CD4-positive, alpha-beta T cell (primary cell): ENCODE measurements at regions not wholly inside any gene's neighbourhood (a gene's known extent, or its start where the extent isn't known, plus 50 kb on each side); places are given as distances from the start of the nearest gene placed in this dataset.
"Not testable (repeated sequence)": the region's sequence is repeated elsewhere in the genome, so short reads cannot be mapped to it uniquely, and the experiment has no call there.

Experiments
- ATAC-seq: fragments of 200-7000 bp; cut with Tn5 transposase; one replicate; pipeline ENCODE4 v1.10.0; 2022; ENCODE audit warnings: mild to moderate bottlenecking; ENCODE audit not compliant: poor library complexity
- CTCF ChIA-PET: fragments of 350-600 bp; sonication (Branson Sonifier 250); formaldehyde crosslinking; loops from one replicate; lab custom pipeline; 2021; ENCODE audit warnings: antibody characterized with exemption, inconsistent platforms; lab: Charles Lee
- POLR2A ChIA-PET: fragments of 350-600 bp; sonication (Branson Sonifier 250); formaldehyde crosslinking; loops from one replicate; lab custom pipeline; 2021; ENCODE audit warnings: antibody characterized with exemption, inconsistent platforms; lab: Charles Lee
- DNase-seq, 14 experiments: peaks; one replicate each; pipeline ENCODE4 v3.0.0-alpha.2; 2013 to 2020; ENCODE audit warnings: mixed read lengths in 2 of 14
- H3K27ac ChIP-seq, 2 donors: one replicate each; pipeline versions ENCODE4 v1.5.1 to v1.7.0; 2013; ENCODE audit warnings: low read length in 2 of 2, low read depth in 1 of 2, mild to moderate bottlenecking in 1 of 2
- H3K27me3 ChIP-seq, 2 experiments: 1 replicate in 1 of 2; 2 replicates in 1 of 2; pipeline versions ENCODE4 v1.6.1 to v1.7.0; 2013; ENCODE audit warnings: low read length in 2 of 2, control low read depth in 1 of 2, mild to moderate bottlenecking in 1 of 2, moderate library complexity in 1 of 2; ENCODE audit not compliant: insufficient read depth in 2 of 2, control insufficient read depth in 1 of 2
- H3K36me3 ChIP-seq: one replicate; pipeline ENCODE4 v1.6.1; 2013; ENCODE audit warnings: low read length, control low read depth; ENCODE audit not compliant: insufficient read depth
- H3K4me1 ChIP-seq: one replicate; pipeline ENCODE4 v1.6.1; 2013; ENCODE audit warnings: low read length, control low read depth; ENCODE audit not compliant: insufficient read depth
- H3K4me3 ChIP-seq: one replicate; pipeline ENCODE4 v1.5.1; 2013; ENCODE audit warnings: mild to moderate bottlenecking, low read length, moderate library complexity
- H3K9me3 ChIP-seq, 2 experiments: 1 replicate in 1 of 2; 2 replicates in 1 of 2; pipeline versions ENCODE4 v1.6.1 to v1.7.0; 2013; ENCODE audit warnings: low read length in 2 of 2, mild to moderate bottlenecking in 2 of 2, control low read depth in 1 of 2, moderate library complexity in 1 of 2; ENCODE audit not compliant: control insufficient read depth in 1 of 2, insufficient read depth in 1 of 2
- H3K27ac Mint-ChIP-seq: one replicate; pipeline ENCODE4 v1.8.0; 2020; ENCODE audit warnings: mixed read lengths
- H3K27me3 Mint-ChIP-seq: one replicate; pipeline ENCODE4 v1.8.0; 2021; ENCODE audit warnings: mixed read lengths
- H3K36me3 Mint-ChIP-seq: one replicate; pipeline ENCODE4 v1.8.0; 2021; ENCODE audit warnings: low read depth, mixed read lengths
- H3K4me1 Mint-ChIP-seq: one replicate; pipeline ENCODE4 v1.8.0; 2021; ENCODE audit warnings: low read depth, mixed read lengths
- H3K4me3 Mint-ChIP-seq: one replicate; pipeline ENCODE4 v1.8.0; 2020; ENCODE audit warnings: mild to moderate bottlenecking, mixed read lengths
- H3K9me3 Mint-ChIP-seq: one replicate; pipeline ENCODE4 v1.8.0; 2020; ENCODE audit warnings: mixed read lengths
- intact Hi-C, 2 experiments: fragments of 100-400 bp; cut with DNase I in 1 of 2; cut with micrococcal nuclease in 1 of 2; formaldehyde crosslinking; loops; one replicate each; pipeline versions ENCODE4 v1.15.1 to v1.9.0; 2023 to 2025; cut with DNase I, micrococcal nuclease
- TF ChIP-seq, protein P1 (sequence below): fragments of 200-600 bp; IDR thresholded peaks from one replicate; pipeline ENCODE4 v1.8.0; 2022; ENCODE audit warnings: antibody characterized with exemption, mild to moderate bottlenecking

- CTCF ChIA-PET = no interaction called here
- intact Hi-C loops = no loop called here
Observed at GRCh38 chr6:8619853-8620252, 184.5 kb upstream of the SLC35B3 start.

GRCh38 chr6:8619408-8619807, 184.1 kb upstream of the SLC35B3 start:
- H3K36me3 ChIP-seq, POLR2A ChIA-PET, H3K27ac Mint-ChIP-seq, CTCF ChIA-PET, H3K4me3 Mint-ChIP-seq, H3K36me3 Mint-ChIP-seq, H3K4me3 ChIP-seq, DNase-seq, H3K27me3 ChIP-seq, H3K4me1 ChIP-seq, ATAC-seq, intact Hi-C loops, H3K27ac ChIP-seq, H3K4me1 Mint-ChIP-seq, H3K27me3 Mint-ChIP-seq: not testable (repeated sequence)
- peaks cover 10% of the 10 kb centered on the region for H3K9me3 Mint-ChIP-seq
- H3K9me3 ChIP-seq = peaks cover 0 to 15% of the 10 kb centered on the region in 2 experiments

More at GRCh38 chr6:8619853-8620252, 184.5 kb upstream of the SLC35B3 start:
- no peak overlapping the region for H3K27ac Mint-ChIP-seq
- DNase-seq = no peak
- H3K9me3 Mint-ChIP-seq = peaks cover 10% of the 10 kb centered on the region
- no peak overlapping the region for H3K27ac ChIP-seq
- POLR2A ChIA-PET = no interaction called here
- ATAC-seq = no peak
- no peaks in the 10 kb centered on the region for H3K4me1 ChIP-seq
- H3K4me3 ChIP-seq = no peak overlapping the region
- no peaks in the 10 kb centered on the region for H3K27me3 ChIP-seq
- no peaks in the 10 kb centered on the region for H3K36me3 Mint-ChIP-seq
- H3K4me1 Mint-ChIP-seq = no peaks in the 10 kb centered on the region
- H3K4me3 Mint-ChIP-seq = no peak overlapping the region
- TF ChIP-seq, protein P1, sequence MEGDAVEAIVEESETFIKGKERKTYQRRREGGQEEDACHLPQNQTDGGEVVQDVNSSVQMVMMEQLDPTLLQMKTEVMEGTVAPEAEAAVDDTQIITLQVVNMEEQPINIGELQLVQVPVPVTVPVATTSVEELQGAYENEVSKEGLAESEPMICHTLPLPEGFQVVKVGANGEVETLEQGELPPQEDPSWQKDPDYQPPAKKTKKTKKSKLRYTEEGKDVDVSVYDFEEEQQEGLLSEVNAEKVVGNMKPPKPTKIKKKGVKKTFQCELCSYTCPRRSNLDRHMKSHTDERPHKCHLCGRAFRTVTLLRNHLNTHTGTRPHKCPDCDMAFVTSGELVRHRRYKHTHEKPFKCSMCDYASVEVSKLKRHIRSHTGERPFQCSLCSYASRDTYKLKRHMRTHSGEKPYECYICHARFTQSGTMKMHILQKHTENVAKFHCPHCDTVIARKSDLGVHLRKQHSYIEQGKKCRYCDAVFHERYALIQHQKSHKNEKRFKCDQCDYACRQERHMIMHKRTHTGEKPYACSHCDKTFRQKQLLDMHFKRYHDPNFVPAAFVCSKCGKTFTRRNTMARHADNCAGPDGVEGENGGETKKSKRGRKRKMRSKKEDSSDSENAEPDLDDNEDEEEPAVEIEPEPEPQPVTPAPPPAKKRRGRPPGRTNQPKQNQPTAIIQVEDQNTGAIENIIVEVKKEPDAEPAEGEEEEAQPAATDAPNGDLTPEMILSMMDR = no peak
- H3K9me3 ChIP-seq = peaks cover 0 to 15% of the 10 kb centered on the region in 2 experiments
- no peaks in the 10 kb centered on the region for H3K27me3 Mint-ChIP-seq
- H3K36me3 ChIP-seq = no peaks in the 10 kb centered on the region

DNA sequence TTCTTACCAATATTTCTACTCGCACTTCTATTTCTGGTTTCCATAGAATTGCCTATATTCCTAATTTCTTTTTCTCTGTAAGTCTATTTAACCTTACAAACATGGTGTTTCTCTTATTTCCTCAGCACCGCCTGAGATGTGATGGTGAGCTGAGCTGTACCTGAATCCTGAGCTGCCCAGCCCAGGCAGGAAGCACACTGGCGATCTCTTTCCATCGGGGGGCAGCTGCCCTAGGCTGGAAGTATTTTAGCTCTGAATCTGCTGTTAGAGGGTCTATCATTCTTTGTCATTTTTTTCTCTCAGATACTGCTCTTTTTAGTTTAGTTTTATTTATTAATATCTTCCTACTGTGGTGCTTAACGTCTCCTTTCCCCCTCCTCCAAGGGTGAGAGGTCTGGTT, 173.4 kb upstream of the SLC35B3 start:
- Mint-ChIP-seq H3K4me3 (no peak overlapping the region), H3K27me3 (no peaks in the 10 kb centered on the region), H3K4me1 (no peaks in the 10 kb centered on the region), H3K36me3 (no peaks in the 10 kb centered on the region), H3K27ac (no peak overlapping the region), H3K9me3 (peaks cover 12% of the 10 kb centered on the region)
- peaks cover 0 to 8% of the 10 kb centered on the region in 2 experiments for H3K9me3 ChIP-seq
- DNase-seq (no peak), ATAC-seq (no peak)
- no peak overlapping the region for H3K4me3 ChIP-seq
- H3K27me3 ChIP-seq = no peaks in the 10 kb centered on the region
- H3K36me3 ChIP-seq = no peaks in the 10 kb centered on the region
- intact Hi-C loops = no loop called here
- ChIA-PET CTCF (no interaction called here), POLR2A (no interaction called here)
- H3K4me1 ChIP-seq = no peaks in the 10 kb centered on the region
- TF ChIP-seq, protein P1 = no peak
- H3K27ac ChIP-seq = no peak overlapping the region
